ENCODE measurements at regions not wholly inside any gene's neighbourhood (a gene's known extent, or its start where the extent isn't known, plus 50 kb on each side); places are given as distances from the start of the nearest gene placed in this dataset.

DNA sequence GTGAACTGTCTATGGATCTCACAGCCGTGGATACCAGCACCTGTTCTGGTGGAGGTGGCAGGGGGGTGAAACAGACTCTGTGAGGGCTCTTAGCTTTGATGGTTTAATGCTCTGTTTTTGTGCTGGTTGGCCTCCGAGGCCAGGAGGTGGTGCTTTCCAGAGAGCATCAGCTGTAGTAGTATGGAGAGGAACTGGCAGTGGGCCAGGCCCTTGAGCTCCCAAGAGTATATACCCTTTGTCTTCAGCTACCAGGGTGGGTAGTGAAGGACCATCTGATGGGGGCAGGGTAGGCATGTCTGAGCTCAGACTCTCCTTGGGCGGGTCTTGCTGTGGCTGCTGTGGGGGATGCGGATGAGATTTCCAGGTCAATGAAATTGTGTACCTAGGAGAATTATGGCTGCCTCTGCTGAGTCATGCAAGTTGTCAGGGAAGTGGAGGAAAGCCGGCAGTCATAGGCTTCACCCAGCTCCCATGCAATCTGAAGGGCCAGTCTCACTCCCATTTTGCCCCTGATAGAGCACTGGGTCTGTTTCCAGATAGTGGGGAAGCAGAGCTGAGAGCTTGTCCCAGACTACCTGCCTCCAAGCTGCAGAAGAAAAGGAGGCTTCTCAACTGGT lies 102.7 kb upstream of the AHI1 start:
- no peaks in the 10 kb centered on the region for H3K36me3 Mint-ChIP-seq (ENCODE audit: low read depth)
- no peak overlapping the region for H3K4me3 Mint-ChIP-seq
- peaks cover 2% of the 10 kb centered on the region; the same call in 1 of the 2 replicates for H3K27me3 Mint-ChIP-seq (ENCODE audit: insufficient read depth)

GRCh38 chr6:135600931-135601330 lies 103.4 kb upstream of the AHI1 start:
- Mint-ChIP-seq H3K4me1 (ENCODE audit: low read depth) (no peaks in the 10 kb centered on the region), H3K9me3 (no peaks in the 10 kb centered on the region), H3K27ac (no peak overlapping the region), H3K36me3 (ENCODE audit: low read depth) (no peaks in the 10 kb centered on the region), H3K4me3 (no peak overlapping the region), H3K27me3 (ENCODE audit: insufficient read depth) (peaks cover 2% of the 10 kb centered on the region; the same call in 1 of the 2 replicates)
- DNase-seq: no peak
- no peak for TF ChIP-seq CTCF (IDR thresholded peaks at IDR 0.05)

More for the DNA sequence above, 102.7 kb upstream of the AHI1 start:
- Mint-ChIP-seq H3K4me1 (ENCODE audit: low read depth) (no peaks in the 10 kb centered on the region), H3K27ac (no peak overlapping the region), H3K9me3 (no peaks in the 10 kb centered on the region)
- no peak for TF ChIP-seq CTCF (IDR thresholded peaks at IDR 0.05)
- DNase-seq: no peak

- Mint-ChIP-seq H3K4me3 (no peak overlapping the region), H3K27ac (no peak overlapping the region), H3K4me1 (ENCODE audit: low read depth) (no peaks in the 10 kb centered on the region), H3K27me3 (ENCODE audit: insufficient read depth) (peaks cover 2% of the 10 kb centered on the region; the same call in 1 of the 2 replicates), H3K9me3 (no peaks in the 10 kb centered on the region), H3K36me3 (ENCODE audit: low read depth) (no peaks in the 10 kb centered on the region)
- TF ChIP-seq CTCF (IDR thresholded peaks at IDR 0.05): no peak
- no peak for DNase-seq
Observed at GRCh38 chr6:135601857-135602256, 104.3 kb upstream of the AHI1 start.

DNA sequence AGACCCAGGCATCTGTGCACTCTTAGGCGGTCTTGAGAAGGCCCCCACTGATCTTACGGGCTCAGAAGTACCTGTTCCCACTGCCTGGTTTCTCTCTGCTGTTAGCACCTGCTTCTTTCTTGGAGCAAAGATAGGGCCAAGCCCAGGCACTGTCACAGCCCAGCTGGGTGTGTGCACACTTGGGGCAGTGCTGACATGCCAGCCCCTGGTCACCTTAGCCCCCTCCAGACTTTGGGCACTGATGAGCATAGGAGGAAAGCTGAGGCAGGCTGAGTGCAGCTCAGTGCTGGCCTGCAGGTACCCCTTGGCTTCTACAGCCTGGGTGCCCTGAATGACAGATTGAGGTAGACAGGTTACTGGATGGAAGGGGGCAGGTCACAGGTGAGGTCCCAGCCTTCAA lies 105.7 kb upstream of the AHI1 start:
- DNase-seq: no peak
- no peak for TF ChIP-seq CTCF (IDR thresholded peaks at IDR 0.05)
- Mint-ChIP-seq H3K4me1 (ENCODE audit: low read depth) (no peaks in the 10 kb centered on the region), H3K36me3 (ENCODE audit: low read depth) (no peaks in the 10 kb centered on the region), H3K4me3 (no peak overlapping the region), H3K27me3 (ENCODE audit: insufficient read depth) (peaks cover 2% of the 10 kb centered on the region; the same call in 1 of the 2 replicates), H3K27ac (no peak overlapping the region), H3K9me3 (no peaks in the 10 kb centered on the region)

DNA sequence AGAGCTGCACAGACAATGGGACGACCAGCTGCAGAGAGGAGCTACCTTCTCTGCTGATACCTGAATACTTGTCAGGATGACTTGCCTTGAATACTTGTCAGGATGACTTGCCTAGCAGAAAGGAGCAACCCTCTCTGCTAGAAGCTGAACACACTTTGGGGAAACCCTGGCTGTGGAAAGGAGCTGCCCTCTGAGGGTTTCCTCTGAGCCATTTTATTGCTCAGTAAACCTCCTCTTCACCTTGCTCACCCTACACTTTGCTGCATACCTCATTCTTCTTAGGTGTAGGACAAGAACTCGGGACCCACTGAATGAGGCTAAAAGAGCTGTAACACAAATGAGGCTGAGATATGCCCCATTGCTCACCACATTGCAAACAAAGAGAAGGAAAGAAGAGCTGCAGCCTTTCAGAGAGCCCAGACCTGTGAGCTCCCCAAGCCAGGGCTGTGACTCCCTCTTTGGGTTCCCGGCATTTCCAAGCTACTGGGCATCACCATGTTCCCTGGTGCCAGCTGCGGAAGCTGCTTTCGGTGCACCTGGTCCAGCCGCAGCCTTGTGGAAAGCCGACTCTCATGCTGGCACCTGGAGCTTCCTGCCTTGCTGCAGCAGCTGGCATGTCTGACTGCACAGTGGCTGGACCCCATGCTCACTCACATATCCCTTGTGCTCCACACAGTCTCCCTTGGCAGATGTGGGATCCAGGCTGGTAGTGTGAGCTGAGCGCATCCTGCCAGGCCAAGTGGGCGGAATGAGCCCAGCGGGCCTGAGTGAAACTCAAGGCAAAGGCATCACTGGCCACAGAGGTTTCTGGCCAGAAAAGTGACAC lies 106.7 kb upstream of the AHI1 start:
- Mint-ChIP-seq H3K4me3 (no peak overlapping the region), H3K27ac (no peak overlapping the region), H3K4me1 (ENCODE audit: low read depth) (no peaks in the 10 kb centered on the region), H3K9me3 (no peaks in the 10 kb centered on the region), H3K27me3 (ENCODE audit: insufficient read depth) (peaks cover 2% of the 10 kb centered on the region; the same call in 1 of the 2 replicates), H3K36me3 (ENCODE audit: low read depth) (no peaks in the 10 kb centered on the region)
- DNase-seq: no peak
- TF ChIP-seq CTCF (IDR thresholded peaks at IDR 0.05): no peak

All from HFFc6 (cell line).